Kidney (tissue), 13 donors: ENCODE measurements at regions not wholly inside any gene's neighbourhood (a gene's known extent, or its start where the extent isn't known, plus 50 kb on each side); places are given as distances from the start of the nearest gene placed in this dataset.

Experiments used
- DNase-seq, 5 donors: peaks; one replicate each; pipeline ENCODE4 v3.0.0-alpha.2; 2013 to 2020
- FAIRE-seq: peaks from 2 replicates; lab custom pipeline; 2012; peaks lifted over from hg19 to GRCh38; lab: Jason Lieb, UNC
- H3K27ac ChIP-seq, 2 donors: one replicate each; pipeline ENCODE4 v1.7.0; 2013; ENCODE audit warnings: low read depth in 2 of 2, low read length in 2 of 2, inconsistent platforms in 1 of 2
- H3K27me3 ChIP-seq: one replicate; pipeline ENCODE4 v1.7.1; 2013; ENCODE audit warnings: low read length, inconsistent platforms; ENCODE audit not compliant: control insufficient read depth, insufficient read depth
- H3K36me3 ChIP-seq, 3 donors: one replicate each; pipeline versions ENCODE4 v1.7.0 to v1.7.1; 2013; ENCODE audit warnings: low read length in 3 of 3, control low read depth in 1 of 3, inconsistent platforms in 1 of 3; ENCODE audit not compliant: insufficient read depth in 3 of 3, control insufficient read depth in 2 of 3
- H3K4me1 ChIP-seq, 3 donors: one replicate each; pipeline versions ENCODE4 v1.7.0 to v1.7.1; 2013; ENCODE audit warnings: low read length in 3 of 3, inconsistent platforms in 1 of 3, low read depth in 1 of 3; ENCODE audit not compliant: control insufficient read depth in 2 of 3, insufficient read depth in 2 of 3
- H3K4me3 ChIP-seq, 3 donors: one replicate each; pipeline versions ENCODE4 v1.7.0 to v1.8.1; 2013; ENCODE audit warnings: low read length in 3 of 3, control low read depth in 1 of 3, inconsistent platforms in 1 of 3
- H3K9ac ChIP-seq, 3 donors: one replicate each; pipeline versions ENCODE4 v1.7.0 to v1.7.1; 2013; ENCODE audit warnings: low read length in 3 of 3, control low read depth in 1 of 3, inconsistent platforms in 1 of 3
- H3K9me3 ChIP-seq, 3 donors: one replicate each; pipeline versions ENCODE4 v1.7.0 to v1.7.1; 2013; ENCODE audit warnings: low read length in 3 of 3, control low read depth in 1 of 3, inconsistent platforms in 1 of 3; ENCODE audit not compliant: control insufficient read depth in 2 of 3, insufficient read depth in 1 of 3
- CTCF ChIP-seq: IDR thresholded peaks from 3 replicates; pipeline ENCODE4 v1.5.1; 2012; ENCODE audit warnings: mild to moderate bottlenecking, moderate library complexity, borderline replicate concordance; ENCODE audit not compliant: insufficient read depth; ENCODE audit errors: extremely low read depth
- intact Hi-C: fragments of 100-400 bp; cut with DNase I; formaldehyde crosslinking; loops from one replicate; pipeline ENCODE4 v1.11.1; 2022
- donor health status: control.
- donor health status: control.
- donor health status: control.
- donor health status: control.
- donor health status: control.
- donor health status: DM: yes; HTN: yes; CAD: no.
- donor health status: Normal renal cell carcinoma (clear cell type).

- DNase-seq: no peak
- H3K27me3 ChIP-seq: no peaks in the 10 kb centered on the region
These were observed 1320.1 kb upstream of the MIR17HG start for GRCh38 chr13:90027409-90027808.

GRCh38 chr13:90032313-90032712, 1315.2 kb upstream of the MIR17HG start:
- intact Hi-C loops: no loop called here

More at GRCh38 chr13:90027409-90027808, 1320.1 kb upstream of the MIR17HG start:
- Histone ChIP-seq H3K36me3 (no peaks in the 10 kb centered on the region), H3K4me1 (no peaks in the 10 kb centered on the region), H3K9ac (no peak overlapping the region), H3K4me3 (no peak overlapping the region), H3K9me3 (peaks cover 0 to 3% (median 2%) of the 10 kb centered on the region in 3 donors), H3K27ac (no peak overlapping the region)
- no peak for TF ChIP-seq CTCF
- FAIRE-seq: no peak
- intact Hi-C loops: no loop called here

GRCh38 chr13:90032841-90033493, 1314.5 kb upstream of the MIR17HG start:
- intact Hi-C loops: no loop called here
- no peak for FAIRE-seq

More at GRCh38 chr13:90032313-90032712, 1315.2 kb upstream of the MIR17HG start:
- no peaks in the 10 kb centered on the region for H3K36me3 ChIP-seq
- no peaks in the 10 kb centered on the region for H3K4me1 ChIP-seq
- no peak overlapping the region for H3K4me3 ChIP-seq
- peaks cover 0 to 2% (median 2%) of the 10 kb centered on the region in 3 donors for H3K9me3 ChIP-seq
- no peak for FAIRE-seq
- no peak for DNase-seq
- TF ChIP-seq CTCF: no peak
- no peak overlapping the region for H3K27ac ChIP-seq
- no peaks in the 10 kb centered on the region for H3K27me3 ChIP-seq
- H3K9ac ChIP-seq: no peak overlapping the region

More at GRCh38 chr13:90032841-90033493, 1314.5 kb upstream of the MIR17HG start:
- Histone ChIP-seq H3K9ac (no peak overlapping the region), H3K4me1 (no peaks in the 10 kb centered on the region), H3K4me3 (no peak overlapping the region), H3K9me3 (peaks cover 0 to 2% (median 0%) of the 10 kb centered on the region in 3 donors), H3K27me3 (no peaks in the 10 kb centered on the region), H3K27ac (no peak overlapping the region), H3K36me3 (no peaks in the 10 kb centered on the region)
- DNase-seq: no peak
- no peak for TF ChIP-seq CTCF
